HL-60 (cell line): ENCODE measurements at regions not wholly inside any gene's neighbourhood (a gene's known extent, or its start where the extent isn't known, plus 50 kb on each side); places are given as distances from the start of the nearest gene placed in this dataset.

Experiments
- DNase-seq, 2 experiments: peaks; one replicate each; pipeline ENCODE4 v3.0.0-alpha.2; 2010 to 2020; ENCODE audit warnings: low read depth in 1 of 2, low spot score in 1 of 2
- H3K27ac ChIP-seq: fragments of 250-450 bp; sonication (Bioruptor Pico); replicated peaks from 2 replicates; pipeline ENCODE4 v1.5.1; 2020; ENCODE audit warnings: mild to moderate bottlenecking, moderate library complexity
- H3K27me3 ChIP-seq: fragments of 250-450 bp; sonication (Bioruptor Pico); 2 replicates; pipeline ENCODE4 v1.5.1; 2021; ENCODE audit warnings: mild to moderate bottlenecking, moderate library complexity; ENCODE audit not compliant: insufficient read depth, poor library complexity, severe bottlenecking
- H3K4me3 ChIP-seq: replicated peaks from 2 replicates; pipeline ENCODE4 v1.5.1; 2011; ENCODE audit warnings: mild to moderate bottlenecking, control low read depth, low read length; ENCODE audit not compliant: insufficient read depth
- CTCF ChIP-seq: IDR thresholded peaks from one replicate; pipeline ENCODE4 v1.5.1; 2011; ENCODE audit warnings: low read length, control low read depth, inconsistent platforms; ENCODE audit not compliant: insufficient read depth
- GABPA ChIP-seq: IDR thresholded peaks from 2 replicates; pipeline ENCODE4 v1.6.1; 2012; ENCODE audit warnings: low read depth
- POLR2AphosphoS5 ChIP-seq: IDR thresholded peaks from 2 replicates; pipeline ENCODE4 v1.6.1; 2012; ENCODE audit warnings: low read depth
- REST ChIP-seq: IDR thresholded peaks from 2 replicates; pipeline ENCODE4 v1.6.1; 2012; ENCODE audit warnings: low read depth; ENCODE audit not compliant: insufficient replicate concordance
- SPI1 ChIP-seq: IDR thresholded peaks from 2 replicates; pipeline ENCODE4 v1.6.1; 2012; ENCODE audit warnings: low read depth, mild to moderate bottlenecking, borderline replicate concordance

DNA sequence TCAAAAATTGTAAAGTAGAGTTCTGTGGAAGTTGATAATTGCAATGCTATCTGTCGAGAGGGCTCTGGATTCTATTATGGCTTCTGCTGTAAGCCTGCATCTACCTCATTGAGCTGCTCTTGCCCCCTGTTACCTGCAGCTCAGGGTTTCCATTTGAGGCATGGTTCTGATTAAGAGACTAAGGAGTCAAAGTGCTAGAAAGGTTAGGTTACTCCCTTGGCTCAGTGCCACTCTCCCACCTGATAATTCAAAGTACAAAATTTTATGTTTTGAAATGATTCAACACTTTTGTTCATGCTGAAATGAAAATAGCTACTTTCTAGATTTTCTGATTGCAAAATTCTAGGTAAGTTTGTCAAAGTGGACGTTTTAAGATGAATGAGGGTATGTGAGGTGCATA lies 220.5 kb upstream of the SATB1 start:
- Histone ChIP-seq H3K27me3 (no peaks in the 10 kb centered on the region), H3K4me3 (no peak overlapping the region), H3K27ac (no peak overlapping the region)
- no peak for DNase-seq
- TF ChIP-seq GABPA (no peak), REST (no peak), POLR2AphosphoS5 (no peak)

GRCh38 chr3:18643281-18643680 lies 218.1 kb upstream of the SATB1 start:
- no peak overlapping the region for H3K4me3 ChIP-seq
- TF ChIP-seq SPI1 (no peak), GABPA (no peak), POLR2AphosphoS5 (no peak), CTCF (no peak), REST (no peak)
- H3K27ac ChIP-seq: no peak overlapping the region
- DNase-seq: no peak
- H3K27me3 ChIP-seq: no peaks in the 10 kb centered on the region

GRCh38 chr3:18641916-18642315 lies 216.8 kb upstream of the SATB1 start:
- DNase-seq: no peak
- H3K27me3 ChIP-seq: no peaks in the 10 kb centered on the region
- no peak for TF ChIP-seq REST
- no peak for TF ChIP-seq GABPA
- H3K4me3 ChIP-seq: no peak overlapping the region
- no peak overlapping the region for H3K27ac ChIP-seq

- no peak for TF ChIP-seq REST
- no peak for TF ChIP-seq CTCF
- no peak for TF ChIP-seq SPI1
- no peak for TF ChIP-seq GABPA
- no peak for TF ChIP-seq POLR2AphosphoS5
- no peaks in the 10 kb centered on the region for H3K27me3 ChIP-seq
- H3K4me3 ChIP-seq: no peak overlapping the region
- no peak overlapping the region for H3K27ac ChIP-seq
- no peak for DNase-seq
These were observed 210.1 kb upstream of the SATB1 start for GRCh38 chr3:18635215-18635614.
